SU-DHL-6 (cell line): ENCODE measurements at regions not wholly inside any gene's neighbourhood (a gene's known extent, or its start where the extent isn't known, plus 50 kb on each side); places are given as distances from the start of the nearest gene placed in this dataset.

Source experiments
- CTCF ChIP-seq: fragments of 200-600 bp; sonication (generic); IDR thresholded peaks from one replicate; pipeline ENCODE4 v1.5.1; 2017; ENCODE audit warnings: antibody characterized with exemption, mild to moderate bottlenecking, low read length, moderate library complexity; ENCODE audit not compliant: insufficient read depth, poor library complexity, severe bottlenecking
- EZH2phosphoT487 ChIP-seq: fragments of 200-600 bp; sonication (generic), shearing (Covaris generic); conservative IDR thresholded peaks from 2 replicates; pipeline ENCODE4 v1.6.1; 2018; ENCODE audit warnings: mild to moderate bottlenecking, antibody characterized with exemption, low read length, moderate library complexity, mixed read lengths

- TF ChIP-seq CTCF (no peak), EZH2phosphoT487 (no peak)
Observed at GRCh38 chr2:211061612-211062296, 505.4 kb downstream of the CPS1 start.
